ENCODE measurements at regions not wholly inside any gene's neighbourhood (a gene's known extent, or its start where the extent isn't known, plus 50 kb on each side); places are given as distances from the start of the nearest gene placed in this dataset.

DNA sequence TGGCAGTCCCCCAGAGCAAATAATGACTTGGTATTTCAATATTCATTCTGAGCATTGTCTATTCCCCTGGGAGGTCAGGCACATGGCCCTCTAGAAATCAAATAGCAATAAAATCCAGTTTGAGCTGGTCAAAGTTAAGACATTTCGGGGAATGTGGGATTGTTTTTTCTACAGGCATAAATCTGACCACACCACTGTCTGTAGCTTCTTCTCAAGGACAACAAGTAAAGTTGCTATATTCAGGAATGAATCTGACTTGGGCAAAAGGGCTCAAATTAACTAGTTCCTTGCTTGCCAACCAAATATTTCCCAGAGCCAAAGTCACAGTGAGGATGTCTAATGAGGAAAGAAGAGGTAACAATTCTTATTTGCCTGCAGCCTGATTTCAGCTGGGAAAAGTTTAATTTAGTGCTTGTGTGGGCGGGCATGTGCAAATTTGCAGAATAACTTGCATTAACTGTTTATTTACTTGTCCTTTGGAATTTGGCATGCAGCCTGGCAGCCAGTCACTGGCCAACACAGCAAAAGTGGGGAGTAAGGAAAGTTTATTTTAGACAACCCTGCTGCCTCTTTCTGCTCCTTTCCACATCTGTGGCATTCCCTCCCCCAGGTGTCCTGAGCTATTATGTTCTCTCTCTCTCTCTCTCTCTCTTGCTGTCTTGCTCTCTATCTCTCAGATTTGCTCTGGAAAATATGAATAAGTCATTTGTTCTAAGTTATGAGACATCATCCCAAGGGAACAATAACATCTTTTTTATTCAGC lies 51.2 kb upstream of the ARHGAP20 start:
- Histone ChIP-seq H3K4me3 (no peak overlapping the region), H3K4me1 (peaks cover 16% of the 10 kb centered on the region), H3K27ac (peak overlapping the region in 1 of 2 donors; percentile 38), H3K9me3 (no peaks in the 10 kb centered on the region), H3K27me3 (no peaks in the 10 kb centered on the region), H3K36me3 (ENCODE audit: low read depth, missing control alignments) (no peaks in the 10 kb centered on the region)
- intact Hi-C loops (cut with DNase I; ENCODE audit: low total_unique reads): no loop called here
- DNase-seq: peak; percentile 25
- no peak for TF ChIP-seq POLR2A (IDR thresholded peaks at IDR 0.05)
- TF ChIP-seq, protein P1, sequence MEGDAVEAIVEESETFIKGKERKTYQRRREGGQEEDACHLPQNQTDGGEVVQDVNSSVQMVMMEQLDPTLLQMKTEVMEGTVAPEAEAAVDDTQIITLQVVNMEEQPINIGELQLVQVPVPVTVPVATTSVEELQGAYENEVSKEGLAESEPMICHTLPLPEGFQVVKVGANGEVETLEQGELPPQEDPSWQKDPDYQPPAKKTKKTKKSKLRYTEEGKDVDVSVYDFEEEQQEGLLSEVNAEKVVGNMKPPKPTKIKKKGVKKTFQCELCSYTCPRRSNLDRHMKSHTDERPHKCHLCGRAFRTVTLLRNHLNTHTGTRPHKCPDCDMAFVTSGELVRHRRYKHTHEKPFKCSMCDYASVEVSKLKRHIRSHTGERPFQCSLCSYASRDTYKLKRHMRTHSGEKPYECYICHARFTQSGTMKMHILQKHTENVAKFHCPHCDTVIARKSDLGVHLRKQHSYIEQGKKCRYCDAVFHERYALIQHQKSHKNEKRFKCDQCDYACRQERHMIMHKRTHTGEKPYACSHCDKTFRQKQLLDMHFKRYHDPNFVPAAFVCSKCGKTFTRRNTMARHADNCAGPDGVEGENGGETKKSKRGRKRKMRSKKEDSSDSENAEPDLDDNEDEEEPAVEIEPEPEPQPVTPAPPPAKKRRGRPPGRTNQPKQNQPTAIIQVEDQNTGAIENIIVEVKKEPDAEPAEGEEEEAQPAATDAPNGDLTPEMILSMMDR (IDR thresholded peaks at IDR 0.05): no peak
- 30 to 35% methylated on average over 2 of the region's 2 CpGs for WGBS, 2 donors

DNA sequence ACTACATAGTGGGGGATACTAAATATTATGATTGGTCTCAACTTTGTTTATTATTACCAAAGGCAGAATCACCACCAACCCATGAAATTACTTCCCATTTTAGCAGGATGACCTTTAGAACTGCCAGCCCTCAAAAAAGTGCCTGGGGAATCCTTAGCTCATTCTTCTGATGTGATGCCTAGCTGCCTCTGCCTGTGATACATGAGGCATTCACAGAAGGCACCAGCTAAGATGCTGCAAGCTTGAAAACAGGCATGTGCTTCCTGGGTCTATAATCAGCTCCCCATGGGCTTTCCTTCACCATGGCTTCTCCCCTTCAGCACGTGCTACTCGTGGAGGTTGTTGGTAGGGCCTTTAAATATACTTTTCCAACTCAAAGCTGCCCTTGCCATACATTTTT lies 50.4 kb upstream of the ARHGAP20 start:
- intact Hi-C loops (cut with DNase I; ENCODE audit: low total_unique reads): no loop called here
- WGBS, 2 donors: 46 to 48% methylated on average over 2 of the region's 2 CpGs

More for the DNA sequence above, 50.4 kb upstream of the ARHGAP20 start:
- Histone ChIP-seq H3K36me3 (ENCODE audit: low read depth, missing control alignments) (no peaks in the 10 kb centered on the region), H3K27ac (peak overlapping the region in 1 of 2 donors; percentile 38), H3K4me3 (no peak overlapping the region), H3K9me3 (no peaks in the 10 kb centered on the region), H3K4me1 (peaks cover 16% of the 10 kb centered on the region), H3K27me3 (no peaks in the 10 kb centered on the region)
- TF ChIP-seq POLR2A (IDR thresholded peaks at IDR 0.05): no peak
- TF ChIP-seq, protein P1 (IDR thresholded peaks at IDR 0.05): no peak
- no peak for DNase-seq

Small RNAs in the stretch of these regions (small RNA-seq; reads per million reads assigned to genes)
- gene AP002963.1: 0 reads per million in 2 donors
- 0 reads per million in 2 donors for gene RNA5SP350

All from testis (tissue), 2 donors.